CD8-positive, alpha-beta memory T cell (primary cell): ENCODE measurements at regions not wholly inside any gene's neighbourhood (a gene's known extent, or its start where the extent isn't known, plus 50 kb on each side); places are given as distances from the start of the nearest gene placed in this dataset.
A peak's percentile ranks its signal among the peaks of the same experiment; 100 is the strongest.

Source experiments
- CTCF ChIA-PET: fragments of 350-600 bp; sonication (Branson Sonifier 250); formaldehyde crosslinking; loops from one replicate; lab custom pipeline; 2021; ENCODE audit warnings: antibody characterized with exemption; lab: Charles Lee
- POLR2A ChIA-PET: fragments of 350-600 bp; sonication (Branson Sonifier 250); formaldehyde crosslinking; loops from one replicate; lab custom pipeline; 2021; ENCODE audit warnings: antibody characterized with exemption; lab: Charles Lee
- DNase-seq, 5 donors: peaks; one replicate each; pipeline versions ENCODE4 v3.0.0 to v3.0.0-alpha.2; 2020 to 2022; ENCODE audit warnings: mixed read lengths in 1 of 5
- H3K27ac ChIP-seq: one replicate; pipeline ENCODE4 v1.7.0; 2013; ENCODE audit warnings: low read depth, mild to moderate bottlenecking, low read length, moderate library complexity
- H3K27me3 ChIP-seq: 2 replicates; pipeline ENCODE4 v1.7.0; 2013; ENCODE audit warnings: low read length, mild to moderate bottlenecking; ENCODE audit not compliant: insufficient read depth, poor library complexity, severe bottlenecking
- H3K36me3 ChIP-seq: 2 replicates; pipeline ENCODE4 v1.7.0; 2013; ENCODE audit warnings: mild to moderate bottlenecking, low read length, moderate library complexity; ENCODE audit not compliant: insufficient read depth
- H3K4me1 ChIP-seq: 2 replicates; pipeline ENCODE4 v1.7.0; 2013; ENCODE audit warnings: mild to moderate bottlenecking, low read length, moderate library complexity; ENCODE audit not compliant: insufficient read depth
- H3K4me3 ChIP-seq: 2 replicates; pipeline ENCODE4 v1.7.0; 2013; ENCODE audit warnings: mild to moderate bottlenecking, low read length
- H3K9me3 ChIP-seq: 2 replicates; pipeline ENCODE4 v1.7.0; 2013; ENCODE audit warnings: mild to moderate bottlenecking, low read length
- H3K27ac Mint-ChIP-seq, 8 donors: one replicate each; pipeline ENCODE4 v1.8.0; 2020 to 2021; ENCODE audit warnings: mixed read lengths in 8 of 8, mild to moderate bottlenecking in 6 of 8, inconsistent platforms in 3 of 8, moderate library complexity in 3 of 8
- H3K27me3 Mint-ChIP-seq, 2 donors: one replicate each; pipeline ENCODE4 v1.8.0; 2020 to 2021; ENCODE audit warnings: mixed read lengths in 2 of 2, mild to moderate bottlenecking in 1 of 2, moderate library complexity in 1 of 2
- H3K36me3 Mint-ChIP-seq, 3 donors: one replicate each; pipeline ENCODE4 v1.8.0; 2020 to 2021; ENCODE audit warnings: mixed read lengths in 3 of 3, inconsistent platforms in 1 of 3, mild to moderate bottlenecking in 1 of 3
- H3K4me1 Mint-ChIP-seq, 3 donors: one replicate each; pipeline ENCODE4 v1.8.0; 2020 to 2021; ENCODE audit warnings: mixed read lengths in 3 of 3, inconsistent platforms in 1 of 3, mild to moderate bottlenecking in 1 of 3
- H3K4me3 Mint-ChIP-seq, 7 donors: one replicate each; pipeline ENCODE4 v1.8.0; 2020 to 2021; ENCODE audit warnings: mixed read lengths in 7 of 7, mild to moderate bottlenecking in 6 of 7, moderate library complexity in 4 of 7, inconsistent platforms in 2 of 7
- H3K9me3 Mint-ChIP-seq, 5 donors: one replicate each; pipeline ENCODE4 v1.8.0; 2020 to 2022; ENCODE audit warnings: mixed read lengths in 5 of 5, mild to moderate bottlenecking in 3 of 5, moderate library complexity in 2 of 5, inconsistent platforms in 1 of 5

GRCh38 chr14:98888281-98888680 is 383.7 kb downstream of the BCL11B start:
- peaks cover 0 to 4% (median 0%) of the 10 kb centered on the region in 3 donors for H3K4me1 Mint-ChIP-seq
- no peak overlapping the region for H3K4me3 Mint-ChIP-seq
- DNase-seq = no peak
- no peaks in the 10 kb centered on the region for H3K36me3 ChIP-seq
- peaks cover 0 to 10% (median 2%) of the 10 kb centered on the region in 3 donors for H3K36me3 Mint-ChIP-seq
- ChIA-PET POLR2A (no interaction called here), CTCF (no interaction called here)
- no peak overlapping the region for H3K27ac Mint-ChIP-seq
- H3K9me3 ChIP-seq = no peaks in the 10 kb centered on the region
- H3K27me3 Mint-ChIP-seq = peaks cover 0 to 6% of the 10 kb centered on the region in 2 donors
- H3K27me3 ChIP-seq = no peaks in the 10 kb centered on the region
- no peak overlapping the region for H3K27ac ChIP-seq
- H3K4me3 ChIP-seq = no peak overlapping the region
- peaks cover 0 to 2% (median 0%) of the 10 kb centered on the region in 5 donors for H3K9me3 Mint-ChIP-seq
- no peaks in the 10 kb centered on the region for H3K4me1 ChIP-seq

GRCh38 chr14:98888927-98889835 is 382.8 kb downstream of the BCL11B start:
- POLR2A ChIA-PET = no interaction called here
- CTCF ChIA-PET = no interaction called here
- Mint-ChIP-seq H3K27me3 (peaks cover 0 to 6% of the 10 kb centered on the region in 2 donors), H3K27ac (peak overlapping the region in 1 of 8 donors; percentile 87), H3K9me3 (peaks cover 0 to 2% (median 0%) of the 10 kb centered on the region in 5 donors), H3K4me1 (peaks cover 0 to 4% (median 0%) of the 10 kb centered on the region in 3 donors), H3K36me3 (peaks cover 0 to 10% (median 2%) of the 10 kb centered on the region in 3 donors), H3K4me3 (no peak overlapping the region)
- Histone ChIP-seq H3K36me3 (no peaks in the 10 kb centered on the region), H3K9me3 (no peaks in the 10 kb centered on the region), H3K4me3 (no peak overlapping the region), H3K4me1 (no peaks in the 10 kb centered on the region), H3K27me3 (no peaks in the 10 kb centered on the region), H3K27ac (no peak overlapping the region)
- DNase-seq = no peak

- Histone ChIP-seq H3K9me3 (no peaks in the 10 kb centered on the region), H3K4me1 (no peaks in the 10 kb centered on the region), H3K4me3 (no peak overlapping the region), H3K27me3 (no peaks in the 10 kb centered on the region), H3K27ac (no peak overlapping the region), H3K36me3 (no peaks in the 10 kb centered on the region)
- Mint-ChIP-seq H3K36me3 (peaks cover 0 to 10% (median 0%) of the 10 kb centered on the region in 3 donors), H3K4me3 (no peak overlapping the region), H3K9me3 (peaks cover 0 to 2% (median 0%) of the 10 kb centered on the region in 5 donors), H3K27me3 (peaks cover 0 to 6% of the 10 kb centered on the region in 2 donors), H3K4me1 (peaks cover 0 to 4% (median 0%) of the 10 kb centered on the region in 3 donors), H3K27ac (no peak overlapping the region)
- POLR2A ChIA-PET = no interaction called here
- DNase-seq = no peak
- CTCF ChIA-PET = no interaction called here
Measured at GRCh38 chr14:98889836-98890185, 382.2 kb downstream of the BCL11B start.

GRCh38 chr14:98890556-98891340 is 381.2 kb downstream of the BCL11B start:
- Mint-ChIP-seq H3K9me3 (no peaks in the 10 kb centered on the region), H3K4me3 (no peak overlapping the region), H3K36me3 (peaks cover 0 to 6% (median 0%) of the 10 kb centered on the region in 3 donors), H3K27ac (no peak overlapping the region), H3K27me3 (peaks cover 0 to 3% of the 10 kb centered on the region in 2 donors), H3K4me1 (peaks cover 0 to 4% (median 0%) of the 10 kb centered on the region in 3 donors)
- H3K9me3 ChIP-seq = no peaks in the 10 kb centered on the region
- H3K4me3 ChIP-seq = no peak overlapping the region
- H3K36me3 ChIP-seq = no peaks in the 10 kb centered on the region
- no peak for DNase-seq
- POLR2A ChIA-PET = no interaction called here
- H3K27ac ChIP-seq = no peak overlapping the region
- H3K4me1 ChIP-seq = no peaks in the 10 kb centered on the region
- CTCF ChIA-PET = no interaction called here
- H3K27me3 ChIP-seq = no peaks in the 10 kb centered on the region

- Histone ChIP-seq H3K4me1 (no peaks in the 10 kb centered on the region), H3K9me3 (no peaks in the 10 kb centered on the region), H3K4me3 (no peak overlapping the region), H3K27ac (no peak overlapping the region), H3K36me3 (no peaks in the 10 kb centered on the region), H3K27me3 (no peaks in the 10 kb centered on the region)
- peak overlapping the region in 1 of 8 donors; percentile 73 for H3K27ac Mint-ChIP-seq
- H3K9me3 Mint-ChIP-seq = no peaks in the 10 kb centered on the region
- CTCF ChIA-PET = interaction anchor here (1.5 kb wide), 1 partner anchor 90 kb away, joined by 3 read pairs; no protein-coding TSS in a partner anchor
- no peak overlapping the region for H3K4me3 Mint-ChIP-seq
- H3K27me3 Mint-ChIP-seq = peaks cover 0 to 2% of the 10 kb centered on the region in 2 donors
- POLR2A ChIA-PET = no interaction called here
- peaks cover 0 to 3% (median 0%) of the 10 kb centered on the region in 3 donors for H3K36me3 Mint-ChIP-seq
- H3K4me1 Mint-ChIP-seq = peaks cover 0 to 4% (median 0%) of the 10 kb centered on the region in 3 donors
- DNase-seq = no peak
Measured at GRCh38 chr14:98893675-98894074, 378.3 kb downstream of the BCL11B start.

GRCh38 chr14:98894600-98894999 is 377.4 kb downstream of the BCL11B start:
- Mint-ChIP-seq H3K4me3 (no peak overlapping the region), H3K4me1 (no peaks in the 10 kb centered on the region), H3K27me3 (no peaks in the 10 kb centered on the region), H3K9me3 (no peaks in the 10 kb centered on the region), H3K36me3 (peaks cover 0 to 3% (median 0%) of the 10 kb centered on the region in 3 donors), H3K27ac (no peak overlapping the region)
- CTCF ChIA-PET = no interaction called here
- H3K27ac ChIP-seq = no peak overlapping the region
- no peaks in the 10 kb centered on the region for H3K36me3 ChIP-seq
- DNase-seq = no peak
- no peaks in the 10 kb centered on the region for H3K27me3 ChIP-seq
- no peak overlapping the region for H3K4me3 ChIP-seq
- no peaks in the 10 kb centered on the region for H3K9me3 ChIP-seq
- POLR2A ChIA-PET = no interaction called here
- H3K4me1 ChIP-seq = no peaks in the 10 kb centered on the region

- Mint-ChIP-seq H3K27ac (no peak overlapping the region), H3K4me3 (no peak overlapping the region), H3K4me1 (no peaks in the 10 kb centered on the region), H3K27me3 (no peaks in the 10 kb centered on the region), H3K9me3 (no peaks in the 10 kb centered on the region), H3K36me3 (peaks cover 0 to 3% (median 0%) of the 10 kb centered on the region in 3 donors)
- H3K27me3 ChIP-seq = no peaks in the 10 kb centered on the region
- H3K36me3 ChIP-seq = no peaks in the 10 kb centered on the region
- no peaks in the 10 kb centered on the region for H3K4me1 ChIP-seq
- no peak overlapping the region for H3K27ac ChIP-seq
- no peak overlapping the region for H3K4me3 ChIP-seq
- no peaks in the 10 kb centered on the region for H3K9me3 ChIP-seq
- POLR2A ChIA-PET = no interaction called here
- CTCF ChIA-PET = no interaction called here
- DNase-seq = no peak
Measured at GRCh38 chr14:98896449-98896848, 375.5 kb downstream of the BCL11B start.
